Mesendoderm (in vitro differentiated cells): ENCODE measurements at regions not wholly inside any gene's neighbourhood (a gene's known extent, or its start where the extent isn't known, plus 50 kb on each side); places are given as distances from the start of the nearest gene placed in this dataset.

ENCODE experiments used
- DNase-seq: peaks from one replicate; pipeline ENCODE4 v3.0.0; 2013
- H2AK5ac ChIP-seq: 2 replicates; pipeline ENCODE4 v1.6.1; 2013; ENCODE audit warnings: low read length, inconsistent platforms
- H2BK120ac ChIP-seq: 2 replicates; pipeline ENCODE4 v1.6.1; 2013; ENCODE audit warnings: low read depth, mild to moderate bottlenecking, low read length, moderate library complexity, mixed read lengths
- H2BK15ac ChIP-seq: replicated peaks from 2 replicates; pipeline ENCODE4 v1.6.1; 2013; ENCODE audit warnings: low read depth, mild to moderate bottlenecking, moderate library complexity
- H2BK5ac ChIP-seq: 2 replicates; pipeline ENCODE4 v1.6.1; 2013; ENCODE audit warnings: low read length, inconsistent platforms
- H3K18ac ChIP-seq: 2 replicates; pipeline ENCODE4 v1.6.1; 2013; ENCODE audit warnings: mild to moderate bottlenecking, low read length, mixed read lengths
- H3K23ac ChIP-seq: one replicate; pipeline ENCODE4 v1.6.1; 2013; ENCODE audit warnings: low read length
- H3K27ac ChIP-seq: 2 replicates; pipeline ENCODE4 v1.5.1; 2013; ENCODE audit warnings: low read depth, mild to moderate bottlenecking, inconsistent platforms, low read length, moderate library complexity
- H3K27me3 ChIP-seq: 2 replicates; pipeline ENCODE4 v1.6.1; 2013; ENCODE audit warnings: low read length, control low read depth, mild to moderate bottlenecking, inconsistent platforms; ENCODE audit not compliant: insufficient read depth, poor library complexity
- H3K36me3 ChIP-seq: 2 replicates; pipeline ENCODE4 v1.6.1; 2013; ENCODE audit warnings: low read length, inconsistent platforms; ENCODE audit not compliant: control insufficient read depth, insufficient read depth
- H3K4ac ChIP-seq: one replicate; pipeline ENCODE4 v1.6.1; 2013; ENCODE audit warnings: low read depth, mild to moderate bottlenecking, low read length, moderate library complexity
- H3K4me1 ChIP-seq: 2 replicates; pipeline ENCODE4 v1.6.1; 2013; ENCODE audit warnings: low read depth, low read length, inconsistent platforms; ENCODE audit not compliant: control insufficient read depth
- H3K4me2 ChIP-seq: 2 replicates; pipeline ENCODE4 v1.6.1; 2013; ENCODE audit warnings: low read length
- H3K4me3 ChIP-seq: 2 replicates; pipeline ENCODE4 v1.5.1; 2013; ENCODE audit warnings: mild to moderate bottlenecking, low read length
- H3K56ac ChIP-seq: one replicate; pipeline ENCODE4 v1.6.1; 2013; ENCODE audit warnings: low read length
- H3K79me1 ChIP-seq: 2 replicates; pipeline ENCODE4 v1.6.1; 2013; ENCODE audit warnings: low read length, inconsistent platforms
- H3K79me2 ChIP-seq: 2 replicates; pipeline ENCODE4 v1.6.1; 2013; ENCODE audit warnings: mild to moderate bottlenecking, low read length; ENCODE audit not compliant: control insufficient read depth, insufficient read depth
- H3K9ac ChIP-seq: 2 replicates; pipeline ENCODE4 v1.6.1; 2013; ENCODE audit warnings: low read length, inconsistent platforms
- H4K5ac ChIP-seq: one replicate; pipeline ENCODE4 v1.6.1; 2013; ENCODE audit warnings: low read length
- H4K8ac ChIP-seq: one replicate; pipeline ENCODE4 v1.6.1; 2013; ENCODE audit warnings: low read depth, mild to moderate bottlenecking, control low read depth, low read length, moderate library complexity
- WGBS: extraction: QIAGEN DNeasy Blood & Tissue Kit; methylation state at CpG from one replicate; pipeline ENCODE4 v1.1.7; 2013; ENCODE audit warnings: low lambda C conversion rate, missing lambda C conversion rate; ENCODE audit not compliant: insufficient coverage; ENCODE audit errors: extremely low coverage; 5-methylcytosine and 5-hydroxymethylcytosine counted together

DNA sequence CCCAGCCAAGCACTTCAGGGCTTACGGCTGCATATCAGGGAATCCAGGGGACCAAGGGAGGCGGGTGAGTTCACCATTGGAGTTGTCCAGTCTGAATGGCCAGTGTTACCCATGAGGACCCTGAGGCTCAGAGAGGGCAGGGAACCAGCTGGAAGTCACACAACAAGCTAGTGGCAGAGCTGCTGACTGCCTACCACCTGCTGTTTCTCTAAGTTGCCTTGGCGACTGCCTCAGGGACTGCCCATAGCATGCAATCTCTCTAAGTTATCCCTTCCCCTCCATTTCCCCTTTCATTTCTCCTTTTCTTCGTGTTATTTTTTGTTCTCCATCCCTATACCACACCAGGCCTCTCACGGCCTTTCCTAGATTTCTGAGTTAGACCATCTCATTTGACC lies 71.8 kb upstream of the SIRPA start:
- Histone ChIP-seq H3K9ac (no peak overlapping the region), H3K4me1 (peaks cover 3% of the 10 kb centered on the region), H3K18ac (no peak overlapping the region), H3K4ac (no peak overlapping the region), H2BK5ac (no peak overlapping the region), H3K79me2 (no peaks in the 10 kb centered on the region), H3K4me2 (no peak overlapping the region), H2AK5ac (no peak overlapping the region), H3K56ac (no peak overlapping the region), H3K27ac (no peak overlapping the region), H3K36me3 (no peaks in the 10 kb centered on the region), H2BK120ac (no peak overlapping the region), H3K79me1 (no peaks in the 10 kb centered on the region), H2BK15ac (no peak overlapping the region), H3K23ac (no peak overlapping the region), H3K4me3 (no peak overlapping the region), H4K5ac (no peak overlapping the region), H4K8ac (no peak overlapping the region), H3K27me3 (no peaks in the 10 kb centered on the region)
- WGBS = no CpG with 5 or more reads among the region's 5 CpGs
- no peak for DNase-seq

DNA sequence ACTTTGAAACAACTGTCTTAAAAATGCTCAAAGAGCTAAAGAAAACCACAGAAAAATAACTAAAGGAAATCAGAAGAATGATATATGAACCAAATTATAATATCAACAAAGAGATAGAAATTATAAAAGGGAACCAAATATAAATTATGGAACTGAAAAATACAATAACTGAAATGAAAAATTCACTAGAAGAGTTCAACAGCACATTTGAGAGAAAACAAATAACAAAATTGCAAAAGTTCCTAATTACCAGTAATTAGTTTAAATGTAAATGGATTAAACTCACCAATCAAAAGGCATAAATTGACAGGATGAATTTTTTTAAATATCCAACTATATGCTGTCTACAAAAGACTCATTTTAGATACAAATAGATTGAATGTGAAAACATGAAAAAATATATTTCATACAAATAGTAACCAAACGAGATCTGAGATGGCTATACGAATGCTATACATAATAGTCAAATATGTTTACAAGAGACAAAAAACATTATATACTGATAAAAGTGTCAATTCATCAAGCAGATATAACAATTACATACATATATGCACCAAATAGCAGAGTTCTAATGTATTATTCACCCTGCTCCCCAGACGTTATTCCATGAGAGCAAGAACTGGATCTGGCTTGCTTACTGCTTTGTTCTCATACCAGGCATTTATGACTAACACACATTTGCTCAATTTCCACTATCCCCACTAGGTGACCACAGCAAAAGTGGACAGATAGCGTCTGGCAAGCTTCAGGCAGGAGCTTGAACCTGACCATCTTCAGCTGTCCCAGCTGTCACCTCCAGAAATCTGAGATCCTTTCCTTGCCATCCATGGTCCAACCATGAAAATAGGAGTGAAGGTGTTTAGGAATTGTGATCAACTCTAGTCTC lies 72.4 kb upstream of the SIRPA start:
- Histone ChIP-seq H3K4me3 (no peak overlapping the region), H3K9ac (no peak overlapping the region), H3K79me2 (no peaks in the 10 kb centered on the region), H3K4me1 (peaks cover 3% of the 10 kb centered on the region), H2AK5ac (no peak overlapping the region), H3K4ac (no peak overlapping the region), H3K56ac (no peak overlapping the region), H4K5ac (no peak overlapping the region), H2BK120ac (no peak overlapping the region), H3K36me3 (no peaks in the 10 kb centered on the region), H3K23ac (no peak overlapping the region), H4K8ac (no peak overlapping the region), H3K27ac (no peak overlapping the region), H3K27me3 (no peaks in the 10 kb centered on the region), H3K4me2 (no peak overlapping the region), H2BK5ac (no peak overlapping the region), H2BK15ac (no peak overlapping the region), H3K18ac (no peak overlapping the region), H3K79me1 (no peaks in the 10 kb centered on the region)
- WGBS = no CpG with 5 or more reads among the region's 4 CpGs
- no peak for DNase-seq

DNA sequence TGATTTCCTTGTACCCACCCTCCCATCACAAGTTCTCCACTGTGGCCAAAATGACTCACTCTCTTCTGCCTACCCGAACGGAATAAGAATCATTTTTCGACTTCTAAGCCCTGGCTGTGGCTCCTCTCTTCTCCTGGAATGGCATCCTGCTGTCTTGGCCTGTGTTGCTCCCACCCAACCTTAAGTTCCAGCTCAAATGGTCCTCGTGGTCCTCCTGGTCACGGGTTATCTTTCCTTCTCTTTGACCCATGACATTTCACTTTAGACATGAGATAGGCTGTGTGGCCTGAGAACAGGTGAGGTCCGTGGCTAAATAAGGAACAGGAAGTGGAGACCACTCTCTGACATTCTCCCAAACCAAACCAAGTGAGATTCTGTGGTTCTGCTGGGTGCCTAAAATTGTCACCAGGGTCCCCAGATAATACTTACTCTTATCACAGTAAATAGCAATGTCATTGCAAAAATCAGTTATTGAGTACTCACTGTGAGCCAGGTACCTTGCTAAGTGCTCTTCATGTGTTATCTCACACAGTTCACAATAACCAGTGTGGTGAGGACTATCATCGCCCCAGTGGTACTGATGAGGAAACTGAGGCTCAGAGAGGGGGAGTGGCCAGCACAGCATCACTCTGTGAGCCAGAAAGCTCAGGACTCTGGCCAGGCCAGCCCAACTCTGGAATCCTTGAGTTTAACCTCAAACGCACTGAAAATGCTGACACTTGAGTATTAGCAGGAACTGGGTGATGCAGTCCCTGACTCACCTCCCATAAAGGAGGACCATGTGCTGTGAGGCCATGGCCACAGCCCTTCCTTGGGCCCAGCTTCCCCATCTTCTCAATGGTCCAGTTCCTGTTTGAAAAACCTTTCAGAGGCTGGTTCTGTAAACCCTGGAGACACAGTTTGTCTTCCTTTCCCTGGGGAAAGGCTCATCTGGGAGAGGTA lies 74.8 kb upstream of the SIRPA start:
- WGBS = no CpG with 5 or more reads among the region's 8 CpGs
- H3K9ac ChIP-seq = no peak overlapping the region
- H3K27me3 ChIP-seq = no peaks in the 10 kb centered on the region
- no peak overlapping the region for H3K4ac ChIP-seq
- H3K4me3 ChIP-seq = no peak overlapping the region
- H2BK5ac ChIP-seq = no peak overlapping the region
- no peaks in the 10 kb centered on the region for H3K79me2 ChIP-seq
- H2BK120ac ChIP-seq = no peak overlapping the region
- H2AK5ac ChIP-seq = no peak overlapping the region
- no peak overlapping the region for H4K5ac ChIP-seq
- H2BK15ac ChIP-seq = no peak overlapping the region
- no peak overlapping the region for H4K8ac ChIP-seq
- H3K18ac ChIP-seq = no peak overlapping the region
- H3K4me1 ChIP-seq = peaks cover 3% of the 10 kb centered on the region
- no peak overlapping the region for H3K23ac ChIP-seq
- DNase-seq = no peak
- H3K4me2 ChIP-seq = no peak overlapping the region
- no peak overlapping the region for H3K56ac ChIP-seq
- H3K79me1 ChIP-seq = no peaks in the 10 kb centered on the region
- no peaks in the 10 kb centered on the region for H3K36me3 ChIP-seq
- H3K27ac ChIP-seq = no peak overlapping the region

GRCh38 chr20:1819311-1820137 lies 75.7 kb upstream of the SIRPA start:
- Histone ChIP-seq H3K4ac (no peak overlapping the region), H3K56ac (peak overlapping the region; percentile 18), H4K8ac (no peak overlapping the region), H3K79me1 (no peaks in the 10 kb centered on the region), H2BK5ac (no peak overlapping the region), H3K36me3 (no peaks in the 10 kb centered on the region), H2AK5ac (no peak overlapping the region), H3K79me2 (no peaks in the 10 kb centered on the region), H3K4me2 (no peak overlapping the region), H3K4me3 (no peak overlapping the region), H3K9ac (no peak overlapping the region), H3K27ac (no peak overlapping the region), H4K5ac (no peak overlapping the region), H3K27me3 (no peaks in the 10 kb centered on the region), H3K18ac (no peak overlapping the region), H2BK120ac (no peak overlapping the region), H2BK15ac (no peak overlapping the region), H3K4me1 (peaks cover 3% of the 10 kb centered on the region), H3K23ac (no peak overlapping the region)
- peak; percentile 40 for DNase-seq
- no CpG with 5 or more reads among the region's 14 CpGs for WGBS

DNA sequence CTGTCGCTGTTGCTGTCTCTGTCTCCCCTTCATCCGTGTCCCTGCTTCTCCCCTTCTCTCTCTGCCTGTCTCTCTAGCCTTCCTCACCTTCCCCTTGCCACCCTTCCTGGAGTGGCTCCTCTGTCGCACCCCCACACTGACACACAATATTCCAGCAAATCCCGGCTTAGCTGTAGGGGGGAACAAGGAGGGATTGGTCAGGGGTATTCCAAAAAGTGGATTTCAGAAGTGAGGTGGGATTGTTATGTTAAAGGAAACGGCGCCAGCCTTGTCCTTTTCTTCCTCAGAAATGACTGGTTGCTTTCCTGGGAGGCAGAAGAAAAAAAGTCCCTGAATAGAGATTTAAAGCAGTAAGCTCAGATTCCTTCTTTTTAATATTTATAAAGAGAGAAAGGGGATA lies 76.3 kb upstream of the SIRPA start:
- Histone ChIP-seq H4K8ac (no peak overlapping the region), H3K4me1 (peaks cover 3% of the 10 kb centered on the region), H3K23ac (no peak overlapping the region), H4K5ac (no peak overlapping the region), H3K79me2 (no peaks in the 10 kb centered on the region), H3K27me3 (no peaks in the 10 kb centered on the region), H3K18ac (no peak overlapping the region), H2BK120ac (no peak overlapping the region), H3K4me3 (no peak overlapping the region), H3K79me1 (no peaks in the 10 kb centered on the region), H3K4ac (no peak overlapping the region), H3K27ac (no peak overlapping the region), H3K56ac (peak overlapping the region; percentile 44), H2AK5ac (no peak overlapping the region), H2BK15ac (no peak overlapping the region), H3K4me2 (no peak overlapping the region), H3K36me3 (no peaks in the 10 kb centered on the region), H2BK5ac (no peak overlapping the region), H3K9ac (no peak overlapping the region)
- DNase-seq = no peak
- WGBS = no CpG with 5 or more reads among the region's 6 CpGs
